GM12872 (cell line): ENCODE measurements at regions not wholly inside any gene's neighbourhood (a gene's known extent, or its start where the extent isn't known, plus 50 kb on each side); places are given as distances from the start of the nearest gene placed in this dataset.

Experiments used
- CTCF ChIP-seq: IDR thresholded peaks from 3 replicates; pipeline ENCODE4 v1.5.1; 2011; ENCODE audit warnings: low read depth, mild to moderate bottlenecking, low read length, moderate library complexity; ENCODE audit not compliant: insufficient read depth

GRCh38 chr16:62829084-62829483, 792.8 kb upstream of the CDH8 start:
- TF ChIP-seq CTCF = no peak

- no peak for TF ChIP-seq CTCF
Observed at GRCh38 chr16:62821824-62822223, 785.6 kb upstream of the CDH8 start.

GRCh38 chr16:62816971-62817519, 780.8 kb upstream of the CDH8 start:
- TF ChIP-seq CTCF = no peak

GRCh38 chr16:62814891-62815290, 778.7 kb upstream of the CDH8 start:
- no peak for TF ChIP-seq CTCF

GRCh38 chr16:62805221-62805857, 769.1 kb upstream of the CDH8 start:
- TF ChIP-seq CTCF = no peak

GRCh38 chr16:62794724-62795123, 758.5 kb upstream of the CDH8 start:
- TF ChIP-seq CTCF = no peak

- TF ChIP-seq CTCF = no peak
Observed at GRCh38 chr16:62764572-62764971, 728.3 kb upstream of the CDH8 start.
